Activated CD4-positive, alpha-beta T cell treated with anti-CD3 and anti-CD28 coated beads for 24 hours (primary cell): ENCODE measurements at regions not wholly inside any gene's neighbourhood (a gene's known extent, or its start where the extent isn't known, plus 50 kb on each side); places are given as distances from the start of the nearest gene placed in this dataset.

Experiments
- DNase-seq, 2 donors: peaks; one replicate each; pipeline ENCODE4 v3.0.0-alpha.2; 2020; ENCODE audit warnings: low read depth in 2 of 2

DNA sequence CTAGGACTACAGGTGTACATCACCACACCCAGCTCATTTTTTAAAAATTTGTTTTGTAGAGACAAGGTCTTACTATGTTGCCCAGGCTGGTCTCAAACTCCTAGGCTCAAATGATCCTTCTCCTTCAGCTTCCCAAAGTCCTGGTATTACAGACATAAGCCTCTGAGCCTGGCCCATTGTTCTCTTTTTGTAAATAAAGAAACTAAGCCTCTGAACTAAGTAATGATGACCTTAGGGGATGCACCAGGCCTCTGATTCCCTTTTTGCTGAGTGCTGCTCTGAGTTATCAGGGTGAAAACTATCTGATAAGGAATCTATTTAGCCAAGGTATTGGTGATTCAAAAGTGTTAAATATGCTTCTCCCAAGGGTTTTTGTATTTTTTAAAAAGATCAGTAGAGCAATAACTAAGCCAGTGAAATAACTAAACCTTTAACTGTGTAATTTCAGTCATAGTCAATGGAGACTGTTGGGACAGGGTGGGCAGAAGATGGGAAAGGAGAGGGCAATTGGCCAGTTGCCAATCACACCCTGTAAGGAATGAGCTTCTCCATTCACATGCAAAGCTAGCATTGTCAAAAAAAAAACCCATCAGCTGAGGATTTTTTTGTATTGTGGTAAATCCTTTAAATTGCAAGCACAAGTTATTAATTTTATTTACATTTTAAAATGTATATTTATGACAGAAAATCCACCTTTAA lies 194.8 kb upstream of the PFN2 start:
- DNase-seq = no peak

DNA sequence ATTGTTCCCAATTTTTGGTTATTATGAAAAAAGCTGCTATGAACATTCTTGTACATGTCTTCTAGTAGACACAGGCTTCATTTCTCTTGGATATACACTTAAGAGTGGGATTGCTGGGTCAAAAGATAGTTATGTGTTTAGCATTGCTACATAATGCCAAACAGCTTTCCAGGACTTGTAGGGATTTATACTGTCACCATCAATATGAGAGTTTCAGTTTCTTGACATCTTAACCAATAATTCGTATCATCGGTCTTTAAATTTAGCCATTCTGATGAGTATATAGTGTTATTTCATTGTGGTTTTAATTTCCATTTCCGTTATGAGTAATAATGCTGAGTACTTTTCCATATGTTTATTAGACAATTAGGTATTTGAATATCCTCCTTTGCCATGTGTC lies 190.3 kb upstream of the PFN2 start:
- DNase-seq = no peak

DNA sequence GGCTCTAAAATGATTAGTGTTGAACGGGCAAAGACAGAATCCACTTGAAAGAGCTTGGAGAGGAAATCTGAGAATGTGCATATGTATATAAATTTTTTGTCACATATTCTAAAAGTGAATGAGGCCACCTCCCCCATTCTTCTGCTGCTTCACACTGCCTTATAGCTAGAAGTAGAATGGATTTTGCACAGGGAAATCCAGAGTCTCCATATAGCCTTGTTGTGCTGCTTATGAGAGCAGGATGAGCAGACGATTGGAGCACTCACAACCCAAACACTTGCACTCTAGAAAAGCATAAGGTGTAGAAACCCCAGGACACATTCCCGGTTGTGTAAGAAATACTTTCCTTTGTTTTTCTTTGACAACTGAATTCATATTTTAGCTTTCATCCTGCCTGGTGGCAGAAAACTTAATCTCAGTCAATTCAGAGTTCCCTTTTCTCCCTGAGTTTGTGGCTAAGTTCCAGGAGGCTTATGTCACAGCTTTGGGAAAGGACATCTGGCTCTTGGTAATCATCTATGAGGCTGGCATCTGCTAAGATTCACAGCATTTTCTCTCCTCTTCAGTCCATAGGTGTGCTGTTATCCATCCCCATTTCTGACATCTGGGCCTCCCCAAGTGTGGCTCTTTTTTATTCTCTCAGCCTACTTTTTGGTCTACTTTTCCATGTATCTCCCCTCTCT lies 188.4 kb upstream of the PFN2 start:
- no peak for DNase-seq

- no peak for DNase-seq
Observed at GRCh38 chr3:150152567-150152966, 181.9 kb upstream of the PFN2 start.

DNA sequence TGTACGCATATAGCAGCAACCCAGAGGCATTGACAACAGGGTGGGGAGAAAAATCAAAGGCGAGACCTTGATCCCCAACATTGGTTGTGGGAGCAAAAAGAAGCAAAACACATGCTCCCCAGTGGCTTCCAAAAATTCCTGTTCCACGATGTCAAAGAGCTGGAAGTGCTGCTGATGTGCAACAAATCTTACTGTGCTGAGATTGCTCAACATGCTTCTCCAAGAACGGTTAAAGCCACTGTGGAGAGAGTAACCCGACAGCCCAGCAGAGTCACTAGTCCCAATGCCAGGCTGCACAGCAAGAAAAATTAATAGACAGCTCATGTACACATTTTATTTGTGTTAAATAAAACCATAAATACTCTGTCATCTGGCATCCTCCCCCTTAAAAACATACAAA lies 179.9 kb upstream of the PFN2 start:
- DNase-seq = no peak

DNA sequence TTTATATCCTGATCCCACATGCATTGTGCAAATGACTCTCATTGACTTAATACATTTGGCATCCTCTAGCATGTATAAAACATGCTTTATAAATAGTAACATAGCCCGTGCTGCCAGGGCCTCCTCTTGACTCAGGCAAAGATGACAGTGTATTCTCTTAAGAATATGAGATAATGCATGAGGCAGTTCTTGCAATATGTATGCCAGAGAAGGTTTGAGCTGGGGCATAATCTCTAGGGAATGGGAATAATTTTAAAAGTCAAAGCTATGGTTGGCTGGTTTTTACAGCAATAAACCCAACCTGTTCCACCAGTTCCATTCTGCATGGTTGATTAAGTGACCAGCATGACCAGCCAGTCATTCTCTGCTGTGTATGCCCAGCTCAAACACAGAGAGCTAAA lies 179.0 kb upstream of the PFN2 start:
- no peak for DNase-seq

DNA sequence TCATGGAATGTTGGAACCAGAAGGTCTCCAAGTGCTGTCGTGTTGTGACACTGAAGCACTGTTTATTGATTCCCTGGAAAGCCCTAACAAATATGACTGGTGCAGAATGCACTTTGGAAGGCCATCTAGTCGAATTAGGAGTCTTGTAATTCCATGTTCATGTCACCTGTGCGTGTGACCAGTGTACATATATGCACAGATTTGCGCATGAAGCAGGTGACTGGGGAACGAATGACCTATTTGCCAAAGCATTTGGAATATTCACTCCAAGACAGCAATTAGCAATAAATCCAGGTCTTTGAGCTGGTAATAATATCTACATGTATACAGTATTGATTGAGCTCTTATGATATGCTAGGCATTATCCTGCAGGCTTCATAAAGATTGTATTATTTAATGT lies 177.5 kb upstream of the PFN2 start:
- no peak for DNase-seq

GRCh38 chr3:150147776-150148175 lies 177.1 kb upstream of the PFN2 start:
- no peak for DNase-seq

GRCh38 chr3:150146991-150147761 lies 176.5 kb upstream of the PFN2 start:
- no peak for DNase-seq

- no peak for DNase-seq
Observed at GRCh38 chr3:150145659-150146058, 175.0 kb upstream of the PFN2 start.

- DNase-seq = no peak
Observed at GRCh38 chr3:150144191-150144708, 173.6 kb upstream of the PFN2 start.

GRCh38 chr3:150142936-150143335 lies 172.2 kb upstream of the PFN2 start:
- DNase-seq = no peak

GRCh38 chr3:150141790-150142326 lies 171.2 kb upstream of the PFN2 start:
- no peak for DNase-seq

- DNase-seq = no peak
Observed at GRCh38 chr3:150140614-150141321, 170.1 kb upstream of the PFN2 start.

GRCh38 chr3:150138824-150139223 lies 168.1 kb upstream of the PFN2 start:
- no peak for DNase-seq

DNA sequence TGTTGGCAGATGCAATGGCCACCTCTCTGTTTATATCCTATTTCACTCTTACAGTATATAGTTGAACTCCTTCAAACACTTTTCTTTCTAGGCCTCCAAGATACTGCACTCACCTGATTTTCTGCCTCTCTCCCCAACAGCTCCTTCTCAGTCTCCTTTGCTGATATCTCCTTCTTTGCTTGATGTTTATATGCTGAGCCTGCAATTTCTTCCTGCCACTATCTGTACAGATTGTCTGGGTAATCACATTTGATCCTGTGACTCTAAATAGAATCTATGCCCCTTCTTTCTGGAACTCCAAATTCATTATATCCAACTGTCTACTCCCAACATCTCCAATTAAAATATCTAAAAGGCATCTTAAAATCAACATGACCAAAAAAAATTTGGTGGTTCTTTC lies 165.5 kb upstream of the PFN2 start:
- no peak for DNase-seq

GRCh38 chr3:150135287-150135721 lies 164.6 kb upstream of the PFN2 start:
- no peak for DNase-seq

DNA sequence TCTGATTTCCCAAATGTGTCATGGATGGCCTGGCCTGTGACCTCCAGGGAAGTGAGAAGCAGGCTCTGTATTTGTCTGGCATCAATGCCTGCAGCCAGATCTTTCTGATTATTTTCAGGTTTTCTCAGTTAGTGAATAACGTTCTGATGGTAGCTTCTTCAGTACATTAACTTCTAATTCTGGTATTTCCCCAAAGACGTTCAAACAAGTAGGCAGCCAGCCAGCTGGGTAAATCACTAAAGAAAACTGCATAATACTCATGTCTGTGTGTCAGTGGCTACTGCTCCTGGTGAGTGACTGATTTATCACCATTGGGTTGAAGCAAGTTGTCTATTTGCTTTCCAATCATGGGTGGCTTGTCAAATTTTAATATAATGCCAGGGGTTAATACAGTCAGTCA lies 162.6 kb upstream of the PFN2 start:
- no peak for DNase-seq

- no peak for DNase-seq
Observed at GRCh38 chr3:150132101-150132749, 161.5 kb upstream of the PFN2 start.

DNA sequence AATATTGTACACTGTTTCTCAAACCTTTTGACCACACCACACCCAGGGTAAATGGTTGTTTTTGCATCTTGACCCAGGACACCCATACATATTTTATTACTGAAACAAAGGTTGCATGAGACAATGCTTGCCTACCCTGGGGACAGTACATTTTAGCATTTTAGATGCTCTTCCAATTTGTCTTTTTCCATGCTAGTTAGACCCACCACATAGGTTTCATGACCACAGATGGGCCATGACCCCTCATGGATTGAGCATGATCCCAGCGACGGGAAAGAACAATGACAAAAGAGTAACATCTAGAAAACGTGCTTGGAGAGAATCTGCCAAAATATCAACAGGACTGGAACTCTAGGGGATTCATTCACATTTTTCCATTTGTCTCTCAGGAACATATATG lies 161.0 kb upstream of the PFN2 start:
- no peak for DNase-seq

GRCh38 chr3:150130404-150131100 lies 159.9 kb upstream of the PFN2 start:
- no peak for DNase-seq
